GM18909 (cell line): ENCODE measurements at regions not wholly inside any gene's neighbourhood (a gene's known extent, or its start where the extent isn't known, plus 50 kb on each side); places are given as distances from the start of the nearest gene placed in this dataset.

Experiments used
- ATAC-seq: cut with Tn5 transposase; IDR thresholded peaks from one replicate; pipeline ENCODE4 v1.9.1; 2021; ENCODE audit warnings: mild to moderate bottlenecking; ENCODE audit not compliant: unreplicated experiment, poor library complexity

GRCh38 chr16:7185689-7186088 lies 147.0 kb upstream of the RBFOX1 start:
- ATAC-seq = no peak

- no peak for ATAC-seq
Measured at GRCh38 chr16:7185165-7185564, 147.5 kb upstream of the RBFOX1 start.

GRCh38 chr16:7183768-7184167 lies 148.9 kb upstream of the RBFOX1 start:
- no peak for ATAC-seq

- no peak for ATAC-seq
Measured at GRCh38 chr16:7182510-7183109, 150.0 kb upstream of the RBFOX1 start.

- no peak for ATAC-seq
Measured at GRCh38 chr16:7177875-7178274, 154.8 kb upstream of the RBFOX1 start.

GRCh38 chr16:7171151-7171550 lies 161.5 kb upstream of the RBFOX1 start:
- ATAC-seq = no peak

- no peak for ATAC-seq
Measured at GRCh38 chr16:7167626-7168025, 165.0 kb upstream of the RBFOX1 start.

DNA sequence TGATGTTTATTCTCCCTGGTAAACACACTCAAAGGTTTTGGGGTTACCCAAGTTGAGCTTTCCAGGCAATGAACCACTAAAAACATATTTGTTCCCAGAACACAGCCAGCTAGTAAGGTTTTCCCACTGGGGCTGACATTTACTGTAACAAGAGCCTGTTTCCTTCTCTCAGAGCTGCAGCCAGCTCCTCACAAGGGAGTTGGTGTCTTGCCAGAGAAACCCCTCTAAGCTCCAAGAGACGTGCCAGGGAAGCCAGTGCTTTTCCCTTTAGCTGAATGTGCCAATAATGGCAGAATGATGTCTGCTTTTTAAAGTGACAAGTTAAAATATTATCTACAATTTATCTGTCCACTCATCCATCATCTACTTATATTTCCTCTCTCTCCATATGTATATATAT lies 170.8 kb upstream of the RBFOX1 start:
- ATAC-seq = no peak

DNA sequence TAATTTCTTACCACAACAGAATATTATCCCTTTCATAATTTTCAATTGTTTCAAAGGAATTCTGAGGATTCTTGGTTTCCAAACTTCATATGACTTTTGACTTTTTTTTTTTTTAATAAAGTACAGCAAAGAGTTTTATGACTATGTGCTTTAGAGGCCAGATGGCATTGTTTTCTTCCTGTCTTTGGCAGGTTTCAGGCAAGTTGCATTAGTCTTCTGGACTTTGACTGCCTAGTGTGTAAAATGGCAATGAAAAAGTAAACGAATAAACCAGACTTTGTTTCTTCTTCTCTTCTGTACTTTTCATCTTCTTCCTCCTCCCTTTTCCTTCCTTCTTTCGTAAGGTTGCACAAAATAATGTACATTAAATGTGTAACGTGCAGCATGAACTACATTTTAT lies 172.6 kb upstream of the RBFOX1 start:
- ATAC-seq = no peak

DNA sequence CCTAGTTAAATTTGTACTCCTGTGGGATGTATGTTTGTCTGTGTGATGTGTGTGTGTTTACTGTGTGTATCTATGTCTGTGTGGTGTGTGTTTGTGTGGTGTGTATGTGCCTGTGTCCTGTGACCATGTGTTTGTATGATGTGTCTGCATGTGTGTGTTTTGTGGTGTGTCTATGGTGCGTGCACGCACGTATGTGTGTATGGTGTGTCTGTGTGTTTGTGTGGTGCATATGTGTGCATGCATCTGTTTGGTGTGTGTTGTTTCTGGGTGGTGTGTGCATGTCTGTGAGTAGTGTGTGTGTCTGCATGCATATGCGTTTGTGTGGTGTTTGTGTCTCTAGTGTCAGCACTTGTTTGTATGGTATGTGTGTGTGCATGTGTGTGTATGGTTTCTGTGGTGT lies 174.2 kb upstream of the RBFOX1 start:
- no peak for ATAC-seq

DNA sequence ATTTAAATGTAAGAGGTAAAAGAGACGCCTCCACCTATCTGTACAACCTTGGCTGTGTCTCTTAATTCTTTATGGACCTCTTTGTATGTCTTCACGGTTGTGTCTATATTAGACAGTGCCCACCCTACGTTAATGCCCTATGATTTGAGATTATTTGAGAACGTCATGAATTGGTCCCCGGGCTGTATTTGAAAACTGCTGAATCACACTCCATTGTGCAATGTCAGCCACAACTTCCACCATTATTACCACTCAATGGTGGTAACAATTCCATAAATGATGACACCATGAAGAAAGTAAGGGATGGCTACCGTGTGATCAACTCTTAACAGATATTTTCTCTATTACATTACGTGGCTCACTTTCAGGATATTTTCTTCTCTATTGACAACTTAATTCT lies 182.4 kb upstream of the RBFOX1 start:
- no peak for ATAC-seq

- no peak for ATAC-seq
Measured at GRCh38 chr16:7148606-7149005, 184.0 kb upstream of the RBFOX1 start.

DNA sequence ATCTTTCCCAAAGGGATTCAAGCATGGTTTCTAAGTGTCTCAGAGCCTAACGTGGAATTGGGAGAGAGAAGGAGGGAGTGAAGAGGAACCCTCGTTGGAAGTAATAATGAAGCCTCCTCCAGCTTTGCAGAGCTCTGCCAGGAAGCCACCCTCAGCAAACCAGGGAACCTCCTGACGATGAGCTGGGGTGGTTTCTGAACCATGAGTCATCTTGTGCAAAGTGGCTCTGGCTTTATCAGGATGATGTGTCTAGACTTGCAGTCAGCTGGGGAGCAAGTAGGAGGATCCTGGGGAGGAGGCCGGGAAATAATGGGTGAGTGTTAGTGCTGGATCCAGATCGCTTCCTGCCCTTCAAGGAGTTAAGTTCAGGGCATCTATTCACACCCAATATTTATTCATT lies 191.7 kb upstream of the RBFOX1 start:
- ATAC-seq = no peak

DNA sequence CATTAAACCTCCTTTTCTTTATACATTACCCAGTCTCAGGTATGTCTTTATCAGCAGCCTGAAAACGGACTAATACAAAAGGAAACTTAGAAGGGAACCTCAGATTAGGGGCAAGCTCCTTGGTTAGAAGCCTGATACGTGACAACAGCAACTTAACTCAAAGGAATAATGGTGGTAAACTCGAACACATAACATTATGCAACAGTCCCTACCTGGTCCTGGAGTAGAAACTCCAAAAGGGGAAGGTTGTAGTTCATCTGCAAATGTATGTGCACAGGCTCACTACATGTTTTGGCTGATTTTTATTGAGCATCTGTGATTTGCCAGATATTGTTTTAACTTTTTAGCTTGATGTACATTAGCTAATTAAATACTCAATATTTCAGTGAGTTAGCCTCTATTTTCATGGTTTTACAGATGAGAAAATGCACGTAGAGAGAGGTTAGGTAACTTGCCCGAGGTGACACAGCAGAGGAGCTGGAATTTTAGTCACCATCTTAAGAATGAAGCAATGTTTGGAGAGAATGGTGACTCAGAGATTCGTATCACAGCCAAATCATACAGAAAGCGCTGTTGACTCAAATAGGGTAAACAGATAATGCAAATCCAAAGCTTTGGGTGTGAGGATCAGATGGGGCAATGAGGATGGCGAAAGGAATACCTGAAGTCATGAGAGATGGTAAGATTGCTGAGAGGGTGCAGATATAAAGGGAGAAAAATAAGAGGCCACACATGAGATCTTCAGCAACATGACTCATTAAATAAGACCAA lies 194.9 kb upstream of the RBFOX1 start:
- no peak for ATAC-seq

- ATAC-seq = no peak
Measured at GRCh38 chr16:7132465-7132864, 200.2 kb upstream of the RBFOX1 start.

DNA sequence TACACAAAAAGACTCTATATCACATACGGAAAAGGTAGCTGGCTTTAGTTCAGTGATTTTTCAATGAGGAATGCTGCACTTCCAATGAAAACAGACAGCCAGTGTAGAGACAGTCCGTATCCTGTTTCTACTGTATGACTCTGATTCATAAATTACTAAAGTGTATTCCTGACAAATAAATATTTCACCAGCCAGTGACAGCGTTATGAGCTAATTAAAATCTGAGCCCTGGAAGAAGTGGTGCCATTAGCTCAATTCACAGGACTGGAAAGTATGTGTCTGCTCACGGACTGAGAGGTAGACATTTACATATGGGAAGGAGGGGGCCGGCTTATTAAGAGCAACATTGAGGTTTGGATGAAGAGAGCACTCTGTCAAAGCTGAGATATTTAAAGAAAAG lies 207.9 kb upstream of the RBFOX1 start:
- no peak for ATAC-seq

DNA sequence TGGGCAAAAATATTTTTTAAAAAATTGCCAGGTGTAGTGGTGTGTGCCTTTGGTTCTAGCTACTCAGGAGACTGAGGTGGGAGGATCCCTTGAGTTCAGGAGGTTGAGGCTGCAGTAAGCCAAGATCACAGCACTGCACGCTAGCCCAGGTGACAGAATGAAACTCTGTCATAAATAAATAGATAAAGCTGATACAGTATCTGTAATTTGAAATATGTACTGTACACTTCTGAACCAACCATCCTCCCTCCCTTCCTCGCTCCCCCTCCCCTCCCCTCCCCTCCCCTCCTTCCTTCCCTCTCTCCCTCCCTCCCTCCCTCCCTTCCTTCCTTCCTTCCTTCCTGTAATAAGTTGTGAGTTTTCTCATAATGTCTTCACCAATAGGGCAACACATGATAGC lies 208.4 kb upstream of the RBFOX1 start:
- no peak for ATAC-seq

- no peak for ATAC-seq
Measured at GRCh38 chr16:7116734-7117133, 215.9 kb upstream of the RBFOX1 start.

DNA sequence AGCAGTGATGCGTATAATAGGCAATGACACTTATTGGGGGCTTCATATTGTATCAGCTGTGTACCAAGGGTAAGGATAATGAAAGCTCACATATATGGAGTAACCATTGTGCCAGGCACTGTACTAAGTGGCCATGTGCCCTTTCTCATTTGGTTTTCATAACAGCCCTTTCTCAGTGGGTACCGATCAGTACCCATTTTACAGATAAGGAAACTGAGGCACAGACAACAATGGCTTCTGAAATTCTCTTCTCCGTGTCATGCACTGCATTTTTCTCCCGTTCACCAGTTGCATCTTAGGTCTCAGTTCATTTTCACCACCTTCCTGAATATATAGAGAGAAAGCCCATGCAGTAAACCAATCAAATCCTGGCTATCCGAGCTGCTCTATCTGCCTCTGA lies 216.7 kb upstream of the RBFOX1 start:
- no peak for ATAC-seq

GRCh38 chr16:7113949-7114348 lies 218.7 kb upstream of the RBFOX1 start:
- no peak for ATAC-seq

- no peak for ATAC-seq
Measured at GRCh38 chr16:7113395-7113794, 219.2 kb upstream of the RBFOX1 start.

GRCh38 chr16:7111265-7111664 lies 221.4 kb upstream of the RBFOX1 start:
- ATAC-seq = no peak
